ENCODE measurements at regions not wholly inside any gene's neighbourhood (a gene's known extent, or its start where the extent isn't known, plus 50 kb on each side); places are given as distances from the start of the nearest gene placed in this dataset.

DNA sequence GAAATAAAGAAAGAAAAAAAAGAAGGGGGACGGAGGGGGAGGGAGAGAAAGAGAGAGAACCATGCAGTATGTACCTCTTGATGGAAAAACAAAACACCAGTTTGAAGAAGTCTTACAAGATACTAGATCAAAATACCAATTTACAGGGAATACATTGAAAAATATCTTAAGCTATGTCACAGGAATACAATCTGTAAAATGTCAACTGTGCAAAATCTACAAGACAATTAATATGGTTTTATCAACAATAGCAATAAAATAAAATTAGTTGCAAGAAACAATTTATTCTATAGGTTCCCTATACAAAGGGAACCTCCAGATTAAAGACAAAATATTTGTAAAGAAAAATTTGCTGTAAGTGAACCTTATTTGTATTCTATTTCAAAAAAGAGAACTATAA, 98.3 kb upstream of the CABCOCO1 start:
- Histone ChIP-seq H3K27me3 (ENCODE audit: insufficient read depth, low read length) (no peaks in the 10 kb centered on the region), H3K4me1 (ENCODE audit: control insufficient read depth in 1 of 2, insufficient read depth in 2 of 2, low read length in 2 of 2) (no peaks in the 10 kb centered on the region), H3K4ac (ENCODE audit: low read depth, low read length) (no peak overlapping the region), H3K79me2 (ENCODE audit: control insufficient read depth, insufficient read depth, low read length, poor library complexity) (no peaks in the 10 kb centered on the region), H4K8ac (ENCODE audit: low read depth, low read length) (no peak overlapping the region), H3K4me2 (ENCODE audit: low read length) (no peak overlapping the region), H3K14ac (ENCODE audit: low read length) (no peak overlapping the region), H3K9me3 (ENCODE audit: insufficient read depth, low read depth, low read length) (no peaks in the 10 kb centered on the region), H3K79me1 (ENCODE audit: low read length) (no peaks in the 10 kb centered on the region), H3K23ac (ENCODE audit: low read length) (no peak overlapping the region), H4K12ac (ENCODE audit: low read depth, low read length) (no peak overlapping the region), H2AFZ (ENCODE audit: insufficient read depth, low read length, poor library complexity) (no peak overlapping the region), H2BK5ac (ENCODE audit: low read depth, low read length, poor library complexity) (no peak overlapping the region), H3K18ac (ENCODE audit: low read length) (no peak overlapping the region), H3K4me3 (ENCODE audit: low read depth, low read length) (no peak overlapping the region), H2BK12ac (ENCODE audit: low read length) (no peak overlapping the region), H2BK120ac (ENCODE audit: insufficient read depth, low read length, poor library complexity) (no peak overlapping the region), H4K91ac (ENCODE audit: low read depth, low read length) (no peak overlapping the region), H3K36me3 (ENCODE audit: control insufficient read depth in 1 of 2, insufficient read depth in 2 of 2, low read length in 2 of 2) (no peaks in the 10 kb centered on the region), H3K9ac (ENCODE audit: low read length) (no peak overlapping the region), H2AK5ac (ENCODE audit: low read length) (no peak overlapping the region), H3K27ac (ENCODE audit: low read depth, low read length) (no peak overlapping the region)
- DNase-seq = no peak
- no CpG with 5 or more reads among the region's 1 CpG for WGBS (ENCODE audit: extremely low coverage, insufficient coverage, insufficient read length)

GRCh38 chr10:61559615-61560014, 103.1 kb upstream of the CABCOCO1 start:
- Histone ChIP-seq H3K9me3 (ENCODE audit: insufficient read depth, low read depth, low read length) (no peaks in the 10 kb centered on the region), H3K4me2 (ENCODE audit: low read length) (no peak overlapping the region), H2AFZ (ENCODE audit: insufficient read depth, low read length, poor library complexity) (no peak overlapping the region), H4K12ac (ENCODE audit: low read depth, low read length) (no peak overlapping the region), H3K27me3 (ENCODE audit: insufficient read depth, low read length) (no peaks in the 10 kb centered on the region), H3K9ac (ENCODE audit: low read length) (no peak overlapping the region), H3K27ac (ENCODE audit: low read depth, low read length) (no peak overlapping the region), H2BK120ac (ENCODE audit: insufficient read depth, low read length, poor library complexity) (no peak overlapping the region), H3K4ac (ENCODE audit: low read depth, low read length) (no peak overlapping the region), H3K18ac (ENCODE audit: low read length) (no peak overlapping the region), H2BK5ac (ENCODE audit: low read depth, low read length, poor library complexity) (no peak overlapping the region), H3K4me3 (ENCODE audit: low read depth, low read length) (no peak overlapping the region), H4K91ac (ENCODE audit: low read depth, low read length) (no peak overlapping the region), H3K36me3 (ENCODE audit: control insufficient read depth in 1 of 2, insufficient read depth in 2 of 2, low read length in 2 of 2) (no peaks in the 10 kb centered on the region), H3K4me1 (ENCODE audit: control insufficient read depth in 1 of 2, insufficient read depth in 2 of 2, low read length in 2 of 2) (no peaks in the 10 kb centered on the region), H3K23ac (ENCODE audit: low read length) (no peak overlapping the region), H2BK12ac (ENCODE audit: low read length) (no peak overlapping the region), H2AK5ac (ENCODE audit: low read length) (no peak overlapping the region), H4K8ac (ENCODE audit: low read depth, low read length) (no peak overlapping the region), H3K79me1 (ENCODE audit: low read length) (no peaks in the 10 kb centered on the region), H3K79me2 (ENCODE audit: control insufficient read depth, insufficient read depth, low read length, poor library complexity) (no peaks in the 10 kb centered on the region), H3K14ac (ENCODE audit: low read length) (no peak overlapping the region)
- DNase-seq = no peak

GRCh38 chr10:61558188-61558587, 104.5 kb upstream of the CABCOCO1 start:
- Histone ChIP-seq H2AK5ac (ENCODE audit: low read length) (no peak overlapping the region), H3K23ac (ENCODE audit: low read length) (no peak overlapping the region), H3K4ac (ENCODE audit: low read depth, low read length) (no peak overlapping the region), H4K91ac (ENCODE audit: low read depth, low read length) (no peak overlapping the region), H2BK120ac (ENCODE audit: insufficient read depth, low read length, poor library complexity) (no peak overlapping the region), H3K9me3 (ENCODE audit: insufficient read depth, low read depth, low read length) (no peaks in the 10 kb centered on the region), H3K9ac (ENCODE audit: low read length) (no peak overlapping the region), H3K27ac (ENCODE audit: low read depth, low read length) (no peak overlapping the region), H3K27me3 (ENCODE audit: insufficient read depth, low read length) (no peaks in the 10 kb centered on the region), H4K12ac (ENCODE audit: low read depth, low read length) (no peak overlapping the region), H2AFZ (ENCODE audit: insufficient read depth, low read length, poor library complexity) (no peak overlapping the region), H3K4me2 (ENCODE audit: low read length) (no peak overlapping the region), H3K36me3 (ENCODE audit: control insufficient read depth in 1 of 2, insufficient read depth in 2 of 2, low read length in 2 of 2) (no peaks in the 10 kb centered on the region), H4K8ac (ENCODE audit: low read depth, low read length) (no peak overlapping the region), H2BK12ac (ENCODE audit: low read length) (no peak overlapping the region), H3K4me1 (ENCODE audit: control insufficient read depth in 1 of 2, insufficient read depth in 2 of 2, low read length in 2 of 2) (no peaks in the 10 kb centered on the region), H3K4me3 (ENCODE audit: low read depth, low read length) (no peak overlapping the region), H3K79me2 (ENCODE audit: control insufficient read depth, insufficient read depth, low read length, poor library complexity) (no peaks in the 10 kb centered on the region), H3K14ac (ENCODE audit: low read length) (no peak overlapping the region), H3K18ac (ENCODE audit: low read length) (no peak overlapping the region), H2BK5ac (ENCODE audit: low read depth, low read length, poor library complexity) (no peak overlapping the region), H3K79me1 (ENCODE audit: low read length) (no peaks in the 10 kb centered on the region)
- DNase-seq = no peak
- no CpG with 5 or more reads among the region's 3 CpGs for WGBS (ENCODE audit: extremely low coverage, insufficient coverage, insufficient read length)

- Histone ChIP-seq H3K9me3 (ENCODE audit: insufficient read depth, low read depth, low read length) (no peaks in the 10 kb centered on the region), H4K12ac (ENCODE audit: low read depth, low read length) (no peak overlapping the region), H3K14ac (ENCODE audit: low read length) (no peak overlapping the region), H3K79me2 (ENCODE audit: control insufficient read depth, insufficient read depth, low read length, poor library complexity) (no peaks in the 10 kb centered on the region), H2BK5ac (ENCODE audit: low read depth, low read length, poor library complexity) (no peak overlapping the region), H3K36me3 (ENCODE audit: control insufficient read depth in 1 of 2, insufficient read depth in 2 of 2, low read length in 2 of 2) (no peaks in the 10 kb centered on the region), H3K4ac (ENCODE audit: low read depth, low read length) (no peak overlapping the region), H3K18ac (ENCODE audit: low read length) (no peak overlapping the region), H2BK120ac (ENCODE audit: insufficient read depth, low read length, poor library complexity) (no peak overlapping the region), H3K4me3 (ENCODE audit: low read depth, low read length) (no peak overlapping the region), H2BK12ac (ENCODE audit: low read length) (no peak overlapping the region), H3K4me1 (ENCODE audit: control insufficient read depth in 1 of 2, insufficient read depth in 2 of 2, low read length in 2 of 2) (no peaks in the 10 kb centered on the region), H4K8ac (ENCODE audit: low read depth, low read length) (no peak overlapping the region), H3K79me1 (ENCODE audit: low read length) (no peaks in the 10 kb centered on the region), H4K91ac (ENCODE audit: low read depth, low read length) (no peak overlapping the region), H2AFZ (ENCODE audit: insufficient read depth, low read length, poor library complexity) (no peak overlapping the region), H2AK5ac (ENCODE audit: low read length) (no peak overlapping the region), H3K27me3 (ENCODE audit: insufficient read depth, low read length) (no peaks in the 10 kb centered on the region), H3K23ac (ENCODE audit: low read length) (no peak overlapping the region), H3K27ac (ENCODE audit: low read depth, low read length) (no peak overlapping the region), H3K9ac (ENCODE audit: low read length) (no peak overlapping the region), H3K4me2 (ENCODE audit: low read length) (no peak overlapping the region)
- no CpG with 5 or more reads among the region's 5 CpGs for WGBS (ENCODE audit: extremely low coverage, insufficient coverage, insufficient read length)
- peak in 1 of 2 donors; percentile 26 for DNase-seq
These were observed 101.7 kb upstream of the TMEM26 start for GRCh38 chr10:61554925-61555324.
